SK-N-SH (cell line): ENCODE measurements at regions not wholly inside any gene's neighbourhood (a gene's known extent, or its start where the extent isn't known, plus 50 kb on each side); places are given as distances from the start of the nearest gene placed in this dataset.
"Not testable (repeated sequence)": the region's sequence is repeated elsewhere in the genome, so short reads cannot be mapped to it uniquely, and the experiment has no call there.

Source experiments
- CTCF ChIP-seq: fragments of 200-600 bp; sonication (generic); IDR thresholded peaks from 2 replicates; pipeline ENCODE4 v1.6.1; 2017; ENCODE audit warnings: antibody characterized with exemption, mild to moderate bottlenecking, moderate library complexity
- EZH2phosphoT487 ChIP-seq: fragments of 200-600 bp; sonication (generic); IDR thresholded peaks from 2 replicates; pipeline ENCODE4 v1.6.1; 2017; ENCODE audit warnings: low read depth, mixed run types, mild to moderate bottlenecking, antibody characterized with exemption, moderate library complexity, borderline replicate concordance
- NRF1 ChIP-seq: IDR thresholded peaks from 2 replicates; pipeline ENCODE4 v1.6.1; 2012; ENCODE audit warnings: low read depth, mild to moderate bottlenecking, low read length
- RXRA ChIP-seq: IDR thresholded peaks from 2 replicates; pipeline ENCODE4 v1.4.0; 2012; ENCODE audit warnings: low read depth, mild to moderate bottlenecking, borderline replicate concordance
- SMC3 ChIP-seq: IDR thresholded peaks from 2 replicates; pipeline ENCODE4 v1.6.1; 2012; ENCODE audit warnings: low read depth, low read length, improper control_type of control experiment

- TF ChIP-seq EZH2phosphoT487, SMC3, RXRA, NRF1: not testable (repeated sequence)
- TF ChIP-seq CTCF = peak; percentile 34; the same call in 1 of the 2 replicates
These were observed 230.6 kb downstream of the LIPI start for GRCh38 chr21:13980115-13980662.
